Endothelial cell of umbilical vein (primary cell): ENCODE measurements at regions not wholly inside any gene's neighbourhood (a gene's known extent, or its start where the extent isn't known, plus 50 kb on each side); places are given as distances from the start of the nearest gene placed in this dataset.
A peak's percentile ranks its signal among the peaks of the same experiment; 100 is the strongest.

Source experiments
- BruUV-seq: library from RNA; stranded (reverse); fragments of 400-500 nt; replicated peaks from 2 replicates; lab custom pipeline; 2021; lab: Mats Ljungman, UMichigan
- CTCF ChIA-PET: fragments of 300-600, 350-600 bp; sonication (Branson Sonifier 250); formaldehyde crosslinking; loops from one replicate; lab custom pipeline; 2021; ENCODE audit warnings: antibody characterized with exemption, inconsistent platforms; lab: Charles Lee
- POLR2A ChIA-PET: fragments of 300-600, 350-600 bp; sonication (Branson Sonifier 250); formaldehyde crosslinking; loops from one replicate; lab custom pipeline; 2021; ENCODE audit warnings: antibody characterized with exemption, inconsistent platforms; lab: Charles Lee
- DNase-seq: peaks from one replicate; pipeline ENCODE4 v3.0.0-alpha.2; 2011; ENCODE audit warnings: low read depth, low spot score
- FAIRE-seq: peaks from 2 replicates; lab custom pipeline; 2011; peaks lifted over from hg19 to GRCh38; lab: Jason Lieb, UNC
- H2AFZ ChIP-seq: 2 replicates; pipeline ENCODE4 v1.6.0; 2012; ENCODE audit warnings: low read depth, low read length, control low read depth, inconsistent platforms
- H3K27ac ChIP-seq: 2 replicates; pipeline ENCODE4 v1.5.1; 2011; ENCODE audit warnings: low read depth, mild to moderate bottlenecking, control low read depth, low read length, moderate library complexity; ENCODE audit not compliant: insufficient read depth
- H3K27me3 ChIP-seq, 2 experiments: 2 replicates each; pipeline versions ENCODE4 v1.6.0 to v1.6.1; 2011; ENCODE audit warnings: low read length in 2 of 2, mixed read lengths in 1 of 2; ENCODE audit not compliant: control insufficient read depth in 2 of 2, insufficient read depth in 2 of 2
- H3K36me3 ChIP-seq, 2 experiments: 2 replicates in 1 of 2; 3 replicates in 1 of 2; pipeline ENCODE4 v1.5.1; 2011; ENCODE audit warnings: low read length in 2 of 2, mild to moderate bottlenecking in 1 of 2, moderate library complexity in 1 of 2; ENCODE audit not compliant: control insufficient read depth in 2 of 2, insufficient read depth in 2 of 2; ENCODE audit errors: extremely low read depth in 1 of 2
- H3K4me1 ChIP-seq: 3 replicates; pipeline ENCODE4 v1.5.1; 2011; ENCODE audit warnings: mild to moderate bottlenecking, low read length; ENCODE audit not compliant: control insufficient read depth, insufficient read depth; ENCODE audit errors: extremely low read depth
- H3K4me2 ChIP-seq: 2 replicates; pipeline ENCODE4 v1.6.1; 2011; ENCODE audit warnings: low read length, control low read depth, mixed read lengths; ENCODE audit not compliant: insufficient read depth
- H3K4me3 ChIP-seq, 3 experiments: fragments of 200-600 bp in 1 of 3; sonication (generic), shearing (Covaris generic) in 1 of 3; replicated peaks in 1 of 3; 2 replicates each; pipeline ENCODE4 v1.5.1; 2011 to 2016; ENCODE audit warnings: control low read depth in 3 of 3, low read length in 3 of 3, mild to moderate bottlenecking in 2 of 3, inconsistent platforms in 1 of 3, low read depth in 1 of 3, moderate library complexity in 1 of 3; ENCODE audit not compliant: insufficient read depth in 1 of 3
- H3K79me2 ChIP-seq: 2 replicates; pipeline ENCODE4 v1.6.0; 2012; ENCODE audit warnings: low read length, inconsistent platforms; ENCODE audit not compliant: control insufficient read depth, insufficient read depth
- H3K9ac ChIP-seq: replicated peaks from 2 replicates; pipeline ENCODE3; 2011; ENCODE audit warnings: low read length, control low read depth; ENCODE audit not compliant: insufficient read depth; ENCODE audit errors: extremely low read depth
- H3K9me1 ChIP-seq: replicated peaks from 3 replicates; pipeline ENCODE4 v1.6.0; 2011; ENCODE audit warnings: mild to moderate bottlenecking, low read length; ENCODE audit not compliant: control insufficient read depth, insufficient read depth; ENCODE audit errors: extremely low read depth
- H3K9me3 ChIP-seq: replicated peaks from 2 replicates; pipeline ENCODE4 v1.5.1; 2012; ENCODE audit warnings: low read length, inconsistent platforms; ENCODE audit not compliant: control insufficient read depth, insufficient read depth
- H4K20me1 ChIP-seq: replicated peaks from 2 replicates; pipeline ENCODE3; 2011; ENCODE audit warnings: mild to moderate bottlenecking, low read length; ENCODE audit not compliant: control insufficient read depth, insufficient read depth; ENCODE audit errors: extremely low read depth
- CTCF ChIP-seq, 2 donors: IDR thresholded peaks; 1 replicate in 1 of 2; 2 replicates in 1 of 2; pipeline ENCODE4 v1.5.1; 2011; ENCODE audit warnings: low read length in 2 of 2, mild to moderate bottlenecking in 2 of 2, moderate library complexity in 2 of 2, control low read depth in 1 of 2, inconsistent platforms in 1 of 2, low read depth in 1 of 2; ENCODE audit not compliant: insufficient read depth in 1 of 2; ENCODE audit errors: extremely low read depth in 1 of 2
- EZH2 ChIP-seq: IDR thresholded peaks from 2 replicates; pipeline ENCODE4 v1.6.1; 2012; ENCODE audit warnings: borderline replicate concordance, low read depth, mild to moderate bottlenecking, moderate library complexity, low read length, inconsistent platforms; ENCODE audit not compliant: severe bottlenecking
- FOS ChIP-seq: IDR thresholded peaks from 2 replicates; pipeline ENCODE4 v1.6.1; 2011; ENCODE audit warnings: mild to moderate bottlenecking, low read length, moderate library complexity, borderline replicate concordance; ENCODE audit not compliant: insufficient read depth
- GATA2 ChIP-seq: IDR thresholded peaks from 2 replicates; pipeline ENCODE4 v1.7.0; 2011; ENCODE audit warnings: low read depth, mild to moderate bottlenecking, moderate library complexity, mixed read lengths, low read length; ENCODE audit not compliant: insufficient read length, insufficient read depth
- JUN ChIP-seq: IDR thresholded peaks from 2 replicates; pipeline ENCODE4 v1.6.1; 2011; ENCODE audit warnings: borderline replicate concordance, low read depth; ENCODE audit not compliant: insufficient read length, insufficient read depth
- dilution Hi-C: fragments of 300-500 bp; cut with MboI; formaldehyde crosslinking; loops from one replicate; pipeline ENCODE4 v1.15.0; 2019; ENCODE audit warnings: low sequenced_read_pairs; ENCODE audit not compliant: extremely low pct_ligation_motif_present
- intact Hi-C: fragments of 100-400 bp; cut with micrococcal nuclease; formaldehyde crosslinking; loops from one replicate; pipeline ENCODE4 v1.10.0; 2022

DNA sequence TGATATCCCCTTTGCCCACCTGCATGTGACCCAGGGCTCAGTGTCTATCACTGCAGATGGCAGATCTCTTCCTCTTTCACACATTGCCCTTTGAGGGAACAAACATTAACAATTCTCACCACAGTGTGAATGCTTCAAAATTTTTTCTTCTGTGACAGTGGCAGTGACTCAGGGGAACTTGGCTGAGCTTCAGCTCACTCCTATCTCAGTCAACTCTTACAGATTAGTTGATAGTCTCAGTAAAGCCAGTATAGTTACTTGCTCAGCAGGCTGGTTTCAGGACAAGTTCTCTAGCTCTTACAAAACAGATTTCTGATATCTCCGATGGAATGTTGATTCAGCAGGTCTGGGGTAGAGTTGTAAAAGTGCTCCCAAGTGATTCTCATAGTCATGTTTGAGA is 166.9 kb downstream of the DLEU7 start:
- Histone ChIP-seq H3K4me1 (peaks cover 30% of the 10 kb centered on the region), H3K9ac (no peak overlapping the region), H3K4me3 (no peak overlapping the region), H3K27me3 (no peaks in the 10 kb centered on the region), H3K9me3 (no peaks in the 10 kb centered on the region), H2AFZ (no peak overlapping the region), H3K4me2 (peak overlapping the region; percentile 26), H3K36me3 (no peaks in the 10 kb centered on the region), H3K79me2 (no peaks in the 10 kb centered on the region), H4K20me1 (no peaks in the 10 kb centered on the region), H3K9me1 (no peaks in the 10 kb centered on the region), H3K27ac (no peak overlapping the region)
- no TSS peak for BruUV-seq
- CTCF ChIA-PET = interaction anchor here (1.0 to 1.4 kb wide), 3 partner anchors 9 to 506 kb away, joined by 3 to 4 read pairs (median 4); no protein-coding TSS in a partner anchor
- dilution Hi-C loops = no loop called here
- intact Hi-C loops = no loop called here
- POLR2A ChIA-PET = no interaction called here
- TF ChIP-seq FOS = peak; percentile 40
- no peak for TF ChIP-seq EZH2
- peak; percentile 38 for TF ChIP-seq GATA2
- peak; percentile 49 for DNase-seq
- peak; percentile 64 for FAIRE-seq

- Histone ChIP-seq H2AFZ (no peak overlapping the region), H3K27ac (no peak overlapping the region), H3K4me3 (no peak overlapping the region), H3K4me1 (peaks cover 30% of the 10 kb centered on the region), H3K36me3 (no peaks in the 10 kb centered on the region), H3K9ac (no peak overlapping the region), H3K79me2 (no peaks in the 10 kb centered on the region), H4K20me1 (no peaks in the 10 kb centered on the region), H3K27me3 (no peaks in the 10 kb centered on the region), H3K9me3 (no peaks in the 10 kb centered on the region), H3K4me2 (no peak overlapping the region), H3K9me1 (no peaks in the 10 kb centered on the region)
- dilution Hi-C loops (no loop called here), intact Hi-C loops (no loop called here)
- FAIRE-seq (no peak), DNase-seq (no peak)
- POLR2A ChIA-PET = no interaction called here
- CTCF ChIA-PET = interaction anchor here (1.0 to 1.4 kb wide), 2 partner anchors 8 to 507 kb away, joined by 3 to 4 read pairs; no protein-coding TSS in a partner anchor
- no TSS peak for BruUV-seq
- no peak for TF ChIP-seq CTCF (IDR thresholded peaks at IDR 0.05; ENCODE audit: extremely low read depth in 1 of 2, insufficient read depth in 1 of 2, low read depth in 1 of 2, low read length in 2 of 2)
- TF ChIP-seq JUN = no peak
These were observed 166.2 kb downstream of the DLEU7 start for GRCh38 chr13:50677258-50677657.
